Mesothelial cell of epicardium (in vitro differentiated cells): ENCODE measurements at regions not wholly inside any gene's neighbourhood (a gene's known extent, or its start where the extent isn't known, plus 50 kb on each side); places are given as distances from the start of the nearest gene placed in this dataset.

ENCODE experiments used
- DNase-seq, 2 experiments: peaks; one replicate each; pipeline ENCODE4 v3.0.0; 2021; ENCODE audit warnings: low spot score in 2 of 2; ENCODE audit not compliant: unreplicated experiment in 2 of 2
- H3K27ac Mint-ChIP-seq: 2 replicates; pipeline ENCODE4 v1.8.0; 2021; ENCODE audit warnings: mixed read lengths
- H3K27me3 Mint-ChIP-seq: 2 replicates; pipeline ENCODE4 v1.8.0; 2021; ENCODE audit warnings: low read depth, mixed read lengths
- H3K36me3 Mint-ChIP-seq: 2 replicates; pipeline ENCODE4 v1.8.0; 2021; ENCODE audit warnings: mixed read lengths
- H3K4me1 Mint-ChIP-seq: 2 replicates; pipeline ENCODE4 v1.8.0; 2021; ENCODE audit warnings: mixed read lengths
- H3K4me3 Mint-ChIP-seq: 2 replicates; pipeline ENCODE4 v1.8.0; 2021; ENCODE audit warnings: mild to moderate bottlenecking, moderate library complexity, mixed read lengths
- H3K9me3 Mint-ChIP-seq: 2 replicates; pipeline ENCODE4 v1.8.0; 2021; ENCODE audit warnings: mixed read lengths
- TF ChIP-seq, protein P1 (sequence below): fragments of 200-600 bp; sonication (generic); IDR thresholded peaks from one replicate; pipeline ENCODE4 v1.5.0; 2021; ENCODE audit warnings: antibody characterized with exemption; ENCODE audit not compliant: unreplicated experiment

DNA sequence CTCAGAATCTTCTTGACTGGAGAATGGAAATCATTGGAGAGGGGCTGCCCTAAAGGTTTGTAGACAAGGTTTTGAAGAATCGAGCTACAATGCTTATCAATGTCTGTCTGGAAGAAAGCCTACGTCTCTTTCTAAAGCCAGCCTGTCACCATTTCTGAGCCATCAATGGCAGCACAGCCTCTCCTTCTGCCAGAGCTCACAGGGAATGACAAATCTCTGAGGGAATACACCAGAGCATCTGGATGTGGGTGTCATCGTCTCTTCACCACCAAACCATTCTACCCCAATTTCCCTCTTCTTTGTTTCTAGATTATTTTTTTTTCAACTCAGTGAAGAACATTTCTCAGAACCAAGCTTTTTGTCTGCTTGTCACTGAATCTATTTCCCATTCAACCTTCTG lies 349.7 kb downstream of the EMP1 start:
- H3K36me3 Mint-ChIP-seq, result no peaks in the 10 kb centered on the region
- TF ChIP-seq, protein P1, sequence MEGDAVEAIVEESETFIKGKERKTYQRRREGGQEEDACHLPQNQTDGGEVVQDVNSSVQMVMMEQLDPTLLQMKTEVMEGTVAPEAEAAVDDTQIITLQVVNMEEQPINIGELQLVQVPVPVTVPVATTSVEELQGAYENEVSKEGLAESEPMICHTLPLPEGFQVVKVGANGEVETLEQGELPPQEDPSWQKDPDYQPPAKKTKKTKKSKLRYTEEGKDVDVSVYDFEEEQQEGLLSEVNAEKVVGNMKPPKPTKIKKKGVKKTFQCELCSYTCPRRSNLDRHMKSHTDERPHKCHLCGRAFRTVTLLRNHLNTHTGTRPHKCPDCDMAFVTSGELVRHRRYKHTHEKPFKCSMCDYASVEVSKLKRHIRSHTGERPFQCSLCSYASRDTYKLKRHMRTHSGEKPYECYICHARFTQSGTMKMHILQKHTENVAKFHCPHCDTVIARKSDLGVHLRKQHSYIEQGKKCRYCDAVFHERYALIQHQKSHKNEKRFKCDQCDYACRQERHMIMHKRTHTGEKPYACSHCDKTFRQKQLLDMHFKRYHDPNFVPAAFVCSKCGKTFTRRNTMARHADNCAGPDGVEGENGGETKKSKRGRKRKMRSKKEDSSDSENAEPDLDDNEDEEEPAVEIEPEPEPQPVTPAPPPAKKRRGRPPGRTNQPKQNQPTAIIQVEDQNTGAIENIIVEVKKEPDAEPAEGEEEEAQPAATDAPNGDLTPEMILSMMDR, result no peak
- H3K4me3 Mint-ChIP-seq, result no peak overlapping the region
- no peaks in the 10 kb centered on the region for H3K9me3 Mint-ChIP-seq
- peaks cover 22% of the 10 kb centered on the region for H3K27me3 Mint-ChIP-seq
- no peak overlapping the region for H3K27ac Mint-ChIP-seq
- DNase-seq, result no peak
- H3K4me1 Mint-ChIP-seq, result peaks cover 2% of the 10 kb centered on the region

- Mint-ChIP-seq H3K9me3 (no peaks in the 10 kb centered on the region), H3K27me3 (no peaks in the 10 kb centered on the region), H3K4me1 (peaks cover 12% of the 10 kb centered on the region), H3K27ac (peak overlapping the region; percentile 64), H3K36me3 (no peaks in the 10 kb centered on the region), H3K4me3 (no peak overlapping the region)
- DNase-seq, result peak in 1 of 2 experiments; percentile 45
- TF ChIP-seq, protein P1, result no peak
Measured at GRCh38 chr12:13539051-13539450, 342.5 kb downstream of the EMP1 start.

- no peak overlapping the region for H3K27ac Mint-ChIP-seq
- DNase-seq, result no peak
- H3K36me3 Mint-ChIP-seq, result no peaks in the 10 kb centered on the region
- H3K4me3 Mint-ChIP-seq, result no peak overlapping the region
- TF ChIP-seq, protein P1, result no peak
- peaks cover 12% of the 10 kb centered on the region for H3K4me1 Mint-ChIP-seq
- no peaks in the 10 kb centered on the region for H3K9me3 Mint-ChIP-seq
- no peaks in the 10 kb centered on the region for H3K27me3 Mint-ChIP-seq
Measured at GRCh38 chr12:13538136-13538535, 341.6 kb downstream of the EMP1 start.

DNA sequence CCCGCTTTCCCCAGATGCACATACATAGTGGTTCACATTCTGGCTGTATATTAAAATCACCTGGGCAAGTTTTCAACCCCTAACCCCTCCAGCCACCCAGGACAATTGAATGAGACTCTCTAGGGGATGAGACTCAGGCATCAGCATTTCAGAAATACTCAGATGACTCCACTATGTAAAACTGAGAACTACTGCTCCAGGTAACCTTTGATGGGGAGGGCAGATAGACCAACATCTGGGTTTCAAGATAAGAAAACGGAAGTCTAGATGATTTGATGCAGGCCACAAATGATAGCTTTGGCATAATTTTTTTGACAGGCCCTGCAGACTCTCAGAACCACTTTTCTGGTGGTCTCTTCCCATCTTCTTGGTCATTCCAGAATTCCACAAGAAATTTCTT lies 341.1 kb downstream of the EMP1 start:
- no peaks in the 10 kb centered on the region for H3K27me3 Mint-ChIP-seq
- no peaks in the 10 kb centered on the region for H3K9me3 Mint-ChIP-seq
- no peak overlapping the region for H3K27ac Mint-ChIP-seq
- H3K36me3 Mint-ChIP-seq, result no peaks in the 10 kb centered on the region
- no peak for DNase-seq
- H3K4me3 Mint-ChIP-seq, result no peak overlapping the region
- TF ChIP-seq, protein P1, result no peak
- peaks cover 12% of the 10 kb centered on the region for H3K4me1 Mint-ChIP-seq

DNA sequence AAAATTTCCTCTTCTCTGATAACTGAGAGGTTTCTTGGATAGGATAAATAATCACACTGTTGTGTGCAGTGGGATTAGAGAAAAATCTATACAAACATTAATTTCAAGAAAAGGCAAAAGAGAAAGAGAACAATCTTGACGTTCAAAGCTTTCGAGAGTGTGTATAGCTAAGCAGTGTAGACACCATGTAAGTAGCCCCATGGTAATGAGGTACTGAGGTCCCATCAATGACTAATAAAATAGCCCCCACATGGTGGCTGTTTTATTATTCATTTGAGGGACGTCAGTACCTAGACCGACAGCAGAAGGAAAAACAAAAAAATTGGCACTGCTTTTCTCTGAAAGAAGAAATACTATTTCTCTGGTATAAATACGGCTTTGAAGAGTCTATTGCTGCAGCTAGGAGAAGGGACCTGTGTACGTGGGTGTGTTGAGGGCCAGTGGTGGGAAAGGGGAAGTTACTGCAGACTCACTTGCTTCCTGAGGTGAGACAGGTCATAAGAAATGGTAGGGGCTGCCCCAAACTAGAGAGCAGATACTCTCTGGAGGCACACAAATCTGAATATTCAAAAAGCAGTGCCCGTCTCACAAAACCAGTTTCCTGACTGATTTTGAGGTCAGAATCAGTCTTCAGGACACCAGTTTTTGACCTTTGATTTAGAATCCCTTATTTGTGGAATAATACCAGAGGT lies 339.8 kb downstream of the EMP1 start:
- Mint-ChIP-seq H3K9me3 (no peaks in the 10 kb centered on the region), H3K27ac (no peak overlapping the region), H3K36me3 (no peaks in the 10 kb centered on the region), H3K4me1 (peaks cover 12% of the 10 kb centered on the region), H3K27me3 (no peaks in the 10 kb centered on the region), H3K4me3 (no peak overlapping the region)
- TF ChIP-seq, protein P1, result no peak
- no peak for DNase-seq
